ENCODE measurements at regions not wholly inside any gene's neighbourhood (a gene's known extent, or its start where the extent isn't known, plus 50 kb on each side); places are given as distances from the start of the nearest gene placed in this dataset.

DNA sequence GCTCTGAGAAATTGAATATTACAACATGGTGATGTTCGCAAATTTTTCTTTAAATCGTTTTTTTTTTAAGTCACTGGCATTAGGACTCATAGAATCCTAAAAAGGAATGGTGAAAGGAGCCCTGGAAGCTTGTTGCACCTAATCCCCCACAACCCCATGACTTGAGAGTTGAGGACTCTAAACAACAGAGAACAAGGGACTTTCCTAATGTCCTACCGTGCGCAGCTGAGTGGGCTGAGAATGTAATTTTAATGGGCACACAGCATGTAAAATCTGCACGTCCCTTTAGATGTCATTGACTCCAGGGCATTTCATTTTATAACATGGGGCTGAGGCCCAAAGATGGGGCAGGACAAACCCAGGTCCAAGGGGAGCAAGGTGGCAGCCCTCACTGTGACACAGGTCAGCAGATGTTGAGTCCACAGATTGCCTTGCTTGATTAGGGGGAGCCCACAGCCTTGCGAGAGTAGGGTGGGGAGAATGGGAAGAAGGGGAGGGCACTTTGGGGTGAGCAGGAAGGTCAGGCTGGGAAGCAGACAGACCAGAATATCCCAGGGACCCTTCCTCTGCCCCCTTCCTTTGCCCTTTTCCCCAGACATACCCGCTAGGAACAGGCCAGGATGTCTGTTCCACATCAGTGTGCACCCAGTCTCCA lies 208.4 kb upstream of the ZMIZ1 start:
- DNase-seq (ENCODE audit: low read depth) = no peak

DNA sequence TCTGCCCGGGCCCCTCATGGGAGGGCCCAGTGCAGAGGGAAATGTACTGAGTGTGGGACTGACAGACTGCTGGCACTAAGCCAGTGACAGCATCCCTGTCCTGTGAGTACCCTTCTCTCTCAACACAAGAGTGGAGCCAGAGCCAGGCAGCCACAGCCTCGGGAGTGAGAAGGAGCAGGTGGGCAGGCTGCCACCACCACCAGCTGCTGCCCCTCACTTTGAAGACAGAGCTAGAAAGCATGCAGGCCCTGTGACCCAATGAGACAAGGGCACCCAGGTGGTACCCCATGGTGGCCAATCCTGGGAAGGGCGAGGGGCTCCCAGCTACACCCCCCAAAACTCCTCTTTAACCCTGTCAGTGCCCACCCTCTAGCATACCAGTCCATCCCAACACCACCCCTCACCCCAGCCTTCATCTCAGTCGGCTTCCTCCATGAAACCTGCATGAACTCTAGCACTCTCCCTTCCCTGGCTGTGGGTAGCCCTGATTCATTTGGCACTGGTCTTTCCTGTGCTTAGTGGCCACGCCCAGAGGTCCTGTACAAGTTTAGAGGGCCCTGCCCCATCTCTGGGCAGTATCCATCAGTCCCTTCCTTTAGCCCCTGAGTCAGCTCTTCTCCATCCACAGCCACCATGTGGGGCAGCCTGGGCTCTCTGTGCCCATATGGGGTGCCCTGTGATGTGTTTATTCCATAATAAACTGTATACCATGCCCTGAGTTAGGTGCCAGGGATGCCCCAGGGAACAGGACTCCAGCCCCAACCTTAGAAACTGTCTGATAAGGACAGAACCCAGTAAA lies 207.0 kb upstream of the ZMIZ1 start:
- no peak for DNase-seq (ENCODE audit: low read depth)

DNA sequence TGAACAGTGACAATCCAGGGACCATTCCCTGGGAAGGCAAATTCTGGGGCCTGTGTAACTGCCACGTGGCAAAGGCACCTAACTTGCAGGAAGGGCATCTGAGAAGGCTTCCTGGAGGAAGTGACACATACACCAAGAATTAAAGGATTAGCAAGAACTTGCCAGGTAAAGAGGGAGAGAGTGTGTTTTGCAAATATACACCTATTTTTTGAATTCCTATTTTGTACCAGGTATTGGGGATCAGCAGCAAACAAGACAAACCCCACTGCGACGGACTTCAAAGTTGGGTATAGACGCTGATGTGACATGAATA lies 206.5 kb upstream of the ZMIZ1 start:
- no peak for DNase-seq (ENCODE audit: low read depth)

DNA sequence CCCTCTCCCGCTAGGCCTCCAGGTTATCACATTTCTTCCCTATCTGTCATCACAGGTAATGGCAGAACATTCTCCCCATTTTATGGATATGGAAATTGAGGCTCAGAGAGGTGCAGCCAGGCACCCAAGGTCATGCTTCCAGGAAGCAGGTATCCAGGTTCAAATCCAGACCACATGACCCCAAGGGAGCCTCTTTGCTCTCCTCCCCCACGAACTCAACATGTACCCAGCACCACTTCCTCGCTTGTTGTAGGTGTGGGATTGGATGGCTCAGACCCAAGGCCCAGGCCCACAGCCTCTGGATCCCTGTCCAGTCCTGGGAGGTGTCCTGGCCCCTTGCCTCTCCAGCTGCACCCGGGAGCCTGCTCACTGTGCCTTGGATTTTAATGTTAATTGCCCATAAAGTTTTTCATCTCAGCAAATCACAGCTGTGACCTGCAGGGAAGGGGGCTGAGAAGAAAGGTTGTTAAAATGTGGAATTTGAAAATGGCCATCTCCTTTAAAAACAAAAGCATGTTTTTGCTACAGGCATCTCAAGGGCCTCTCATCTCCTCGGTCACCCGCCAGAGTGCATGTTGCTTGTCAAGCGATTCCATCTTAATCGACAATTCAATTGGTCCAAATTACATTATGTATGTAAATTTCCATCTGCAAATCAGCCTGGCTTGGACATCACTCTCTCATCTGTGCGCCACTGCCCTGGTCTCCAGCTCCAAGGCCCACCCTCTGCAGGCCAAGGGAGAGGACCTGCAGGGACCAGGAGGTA lies 205.4 kb upstream of the ZMIZ1 start:
- no peak for DNase-seq (ENCODE audit: low read depth)

DNA sequence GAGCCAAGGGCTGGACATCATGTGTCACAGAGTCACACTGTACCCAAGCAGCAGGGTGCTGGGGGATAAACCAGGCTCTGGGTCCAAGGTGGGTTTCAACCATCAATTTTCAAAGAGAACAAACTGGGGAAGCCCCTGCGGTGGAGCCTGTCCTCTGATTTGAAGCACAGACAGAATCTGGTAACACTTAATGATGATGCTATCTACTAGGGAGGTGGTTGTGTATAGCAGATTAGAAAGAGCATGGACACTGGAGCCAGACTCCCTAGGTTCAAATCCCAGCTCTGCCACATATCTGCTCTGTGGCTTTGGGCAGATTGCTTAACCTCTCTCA lies 204.9 kb upstream of the ZMIZ1 start:
- no peak for DNase-seq (ENCODE audit: low read depth)

DNA sequence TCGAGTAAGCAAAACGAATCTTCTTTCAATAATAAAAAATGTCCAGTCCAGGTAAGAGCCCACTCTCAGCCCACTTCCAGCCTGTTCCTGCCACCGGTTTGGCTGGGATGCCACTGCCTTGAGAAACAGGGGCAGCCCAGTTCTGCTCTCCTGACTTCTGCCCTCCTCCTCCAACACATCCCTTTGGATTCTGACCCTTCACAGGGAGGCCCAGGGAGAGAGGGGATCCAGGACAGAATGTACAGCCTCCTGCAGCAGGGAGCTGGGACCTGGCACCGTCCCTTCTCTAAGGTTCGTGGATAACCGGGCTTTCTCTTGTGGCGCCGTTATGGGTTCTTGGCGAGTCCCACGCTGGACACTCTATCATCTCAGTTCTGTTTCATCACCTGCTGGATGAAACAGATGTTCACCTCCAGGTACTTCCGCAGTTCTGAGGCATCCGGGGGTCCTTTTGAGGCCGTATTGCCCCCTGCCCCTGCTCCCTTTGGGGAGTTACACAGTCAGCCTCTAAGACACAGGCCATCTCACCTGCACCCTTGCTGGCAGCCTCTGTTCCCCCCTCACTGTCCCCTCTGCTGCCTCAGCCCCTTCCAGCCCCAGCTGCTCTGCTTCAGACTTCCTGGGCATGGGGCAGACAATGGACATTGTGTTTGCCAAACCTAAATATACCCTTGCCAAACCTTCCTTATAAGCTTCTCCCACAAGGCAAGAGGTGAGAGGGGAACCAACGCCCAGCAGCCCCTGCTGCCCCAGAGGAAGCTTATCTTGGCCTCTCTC lies 203.8 kb upstream of the ZMIZ1 start:
- no peak for DNase-seq (ENCODE audit: low read depth)

DNA sequence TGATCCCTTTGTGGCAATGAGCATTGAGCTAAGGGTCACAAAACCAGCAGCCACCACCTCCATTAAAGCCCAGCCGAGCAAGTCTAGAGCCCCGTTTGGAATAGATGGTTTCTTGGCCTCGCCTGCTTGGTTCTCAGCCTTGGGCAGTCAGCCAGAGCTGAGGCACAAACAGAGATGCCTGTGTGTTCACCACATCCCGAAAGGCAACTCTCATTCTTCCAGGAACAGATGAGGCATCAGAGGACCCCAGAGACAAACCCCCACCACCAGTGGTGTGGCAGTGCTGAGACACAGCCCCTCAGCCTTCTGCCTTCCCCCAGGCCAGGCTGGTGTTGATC lies 203.3 kb upstream of the ZMIZ1 start:
- no peak for DNase-seq (ENCODE audit: low read depth)

DNA sequence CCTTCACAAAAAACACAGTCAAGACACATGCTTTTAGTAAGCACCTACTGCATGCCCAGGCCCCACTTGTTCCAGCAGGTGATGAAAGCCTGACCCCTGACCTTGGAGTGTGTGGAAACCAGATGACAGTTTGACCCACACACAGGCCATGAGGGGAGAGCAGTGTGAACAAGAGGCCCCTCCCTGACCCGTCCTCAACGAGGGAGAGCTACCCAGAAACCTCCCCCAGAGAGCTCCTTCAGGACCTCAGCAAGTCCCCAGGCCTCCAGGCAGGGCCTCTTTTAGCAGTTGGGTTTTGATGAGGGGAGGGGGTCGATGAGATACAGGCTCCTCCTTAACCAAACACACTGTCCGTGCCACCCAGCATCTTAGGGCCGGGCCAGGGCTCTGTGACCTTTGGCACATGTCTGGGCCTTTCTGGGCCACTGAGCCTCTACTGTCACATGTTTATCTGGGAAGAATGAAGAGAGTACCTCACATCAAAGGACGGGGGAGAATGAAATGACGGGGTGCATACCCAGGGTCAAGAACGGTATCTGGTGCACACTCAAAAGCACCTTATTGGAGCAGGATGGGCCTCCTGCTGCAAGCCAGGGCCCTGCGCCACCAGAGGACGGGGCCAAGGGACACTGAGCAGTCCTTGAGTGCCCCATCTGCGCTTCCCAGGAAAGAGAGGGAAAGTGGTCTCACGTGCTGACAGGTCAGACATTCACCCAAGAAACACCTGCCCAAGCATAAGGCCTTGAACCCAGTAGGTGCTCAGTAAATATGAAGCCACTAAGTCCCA lies 202.6 kb upstream of the ZMIZ1 start:
- DNase-seq (ENCODE audit: low read depth) = no peak

DNA sequence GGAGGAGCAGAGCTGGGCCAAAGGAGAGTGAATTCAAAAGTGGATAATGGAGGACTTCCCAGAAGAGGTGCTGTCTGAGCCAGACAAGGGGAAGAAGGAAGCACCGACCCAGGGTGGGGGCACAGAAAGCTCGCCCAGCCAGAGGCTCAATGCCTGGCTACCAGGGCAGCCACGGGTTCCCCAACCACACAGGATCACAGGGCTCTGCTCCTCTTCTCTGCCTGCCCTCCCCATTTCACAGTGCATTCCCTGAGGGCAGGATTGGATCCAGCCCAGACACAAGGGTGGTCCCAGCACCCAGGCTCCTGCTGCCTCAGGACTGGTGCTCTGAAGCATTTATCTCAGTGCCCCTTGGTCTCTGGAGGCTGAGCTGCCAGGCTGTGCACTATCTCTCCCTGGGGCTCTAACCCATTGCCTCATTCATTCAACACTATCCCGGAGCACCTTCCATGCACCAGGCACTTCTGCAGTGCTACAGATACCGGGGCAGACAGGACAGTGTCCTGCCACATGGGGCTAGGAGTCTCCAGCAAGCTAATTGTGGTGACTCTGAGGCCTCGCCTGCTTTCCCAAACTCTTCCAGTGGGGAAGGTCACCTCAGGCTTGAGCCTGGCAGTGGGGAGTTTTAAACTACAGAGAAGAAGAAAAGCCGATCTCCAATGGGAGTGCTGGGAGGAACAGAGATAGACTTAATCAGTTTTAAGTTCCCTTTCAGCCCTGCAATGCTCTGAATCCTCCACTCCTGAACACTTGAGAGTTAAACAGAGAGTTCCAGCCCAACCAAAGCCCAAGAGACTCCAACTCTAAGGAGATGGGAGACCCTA lies 201.8 kb upstream of the ZMIZ1 start:
- DNase-seq (ENCODE audit: low read depth) = no peak

DNA sequence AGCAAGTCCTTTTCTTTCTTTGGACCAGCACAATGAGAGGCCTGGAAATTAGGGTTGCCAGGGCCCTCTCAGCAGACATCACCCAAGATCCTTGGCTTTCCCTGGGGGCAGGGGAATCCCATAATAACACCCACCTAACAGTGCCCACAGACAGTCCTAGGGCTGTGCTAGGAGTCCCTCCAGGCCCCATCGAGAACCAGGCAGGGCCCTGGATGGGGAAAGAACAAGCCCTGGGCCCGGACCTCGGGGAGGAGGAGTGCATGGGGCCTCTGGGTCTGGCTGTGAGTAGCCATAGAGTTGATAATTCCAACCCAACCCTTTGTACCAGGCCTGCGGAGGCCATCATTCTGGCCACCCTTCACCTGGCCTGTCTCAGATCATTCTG lies 201.2 kb upstream of the ZMIZ1 start:
- no peak for DNase-seq (ENCODE audit: low read depth)

DNA sequence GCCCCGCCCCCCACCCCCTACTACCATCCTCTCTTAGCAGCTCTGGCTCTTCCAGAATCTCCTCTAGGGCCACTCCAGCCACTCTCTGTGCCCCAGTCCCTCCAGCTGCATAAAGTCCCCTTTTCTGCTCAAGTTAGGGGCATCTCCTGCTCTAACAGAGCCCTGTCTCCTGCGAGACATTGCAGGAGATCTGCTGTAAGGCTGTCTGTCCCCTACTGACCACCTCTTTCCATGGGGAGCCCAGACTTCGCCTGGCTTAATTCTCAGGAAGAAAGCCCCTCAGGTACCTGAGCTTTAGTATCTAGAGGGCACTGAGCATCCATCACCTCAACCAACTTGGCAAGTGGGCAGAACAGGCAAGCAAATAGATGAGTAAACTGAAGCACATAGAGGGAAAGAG lies 200.7 kb upstream of the ZMIZ1 start:
- no peak for DNase-seq (ENCODE audit: low read depth)

DNA sequence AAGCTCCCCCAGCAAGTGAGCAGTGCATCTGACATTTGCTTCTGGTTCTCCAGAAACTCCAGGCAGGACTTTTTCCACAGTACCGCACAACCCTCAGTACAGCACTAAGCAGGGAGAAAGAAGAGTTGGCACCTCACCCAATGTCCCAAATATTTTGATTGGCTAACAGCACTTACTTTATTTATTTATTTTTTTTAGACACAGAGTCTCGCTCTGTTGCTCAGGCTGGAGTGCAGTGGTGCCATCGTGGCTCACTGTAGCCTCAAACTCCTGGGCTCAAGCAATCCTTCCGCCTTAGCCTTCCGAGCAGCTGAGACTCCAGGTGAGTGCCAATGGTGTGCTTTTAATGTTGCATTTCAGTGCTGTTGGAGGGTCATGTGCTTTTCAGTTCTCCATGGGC lies 200.3 kb upstream of the ZMIZ1 start:
- no peak for DNase-seq (ENCODE audit: low read depth)

DNA sequence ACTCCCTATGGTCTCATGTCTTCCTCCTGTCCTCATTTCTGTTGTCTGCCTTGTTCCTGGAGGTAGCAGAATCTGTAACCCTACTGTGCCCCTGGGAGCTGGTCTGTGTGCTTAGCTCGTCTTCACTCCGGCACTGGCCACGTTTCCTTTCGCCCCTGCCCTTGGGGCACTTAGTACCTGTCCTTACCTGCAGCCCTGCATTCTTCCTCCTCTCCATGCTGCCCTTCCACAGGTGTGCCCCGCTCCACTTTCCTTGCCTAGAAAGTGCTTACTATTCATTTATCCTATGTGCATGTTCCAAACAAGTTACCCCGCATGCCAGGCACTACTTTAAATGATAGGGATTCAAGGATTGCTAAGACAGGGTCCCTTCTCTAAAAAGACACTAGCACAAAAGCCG lies 199.9 kb upstream of the ZMIZ1 start:
- no peak for DNase-seq (ENCODE audit: low read depth)

DNA sequence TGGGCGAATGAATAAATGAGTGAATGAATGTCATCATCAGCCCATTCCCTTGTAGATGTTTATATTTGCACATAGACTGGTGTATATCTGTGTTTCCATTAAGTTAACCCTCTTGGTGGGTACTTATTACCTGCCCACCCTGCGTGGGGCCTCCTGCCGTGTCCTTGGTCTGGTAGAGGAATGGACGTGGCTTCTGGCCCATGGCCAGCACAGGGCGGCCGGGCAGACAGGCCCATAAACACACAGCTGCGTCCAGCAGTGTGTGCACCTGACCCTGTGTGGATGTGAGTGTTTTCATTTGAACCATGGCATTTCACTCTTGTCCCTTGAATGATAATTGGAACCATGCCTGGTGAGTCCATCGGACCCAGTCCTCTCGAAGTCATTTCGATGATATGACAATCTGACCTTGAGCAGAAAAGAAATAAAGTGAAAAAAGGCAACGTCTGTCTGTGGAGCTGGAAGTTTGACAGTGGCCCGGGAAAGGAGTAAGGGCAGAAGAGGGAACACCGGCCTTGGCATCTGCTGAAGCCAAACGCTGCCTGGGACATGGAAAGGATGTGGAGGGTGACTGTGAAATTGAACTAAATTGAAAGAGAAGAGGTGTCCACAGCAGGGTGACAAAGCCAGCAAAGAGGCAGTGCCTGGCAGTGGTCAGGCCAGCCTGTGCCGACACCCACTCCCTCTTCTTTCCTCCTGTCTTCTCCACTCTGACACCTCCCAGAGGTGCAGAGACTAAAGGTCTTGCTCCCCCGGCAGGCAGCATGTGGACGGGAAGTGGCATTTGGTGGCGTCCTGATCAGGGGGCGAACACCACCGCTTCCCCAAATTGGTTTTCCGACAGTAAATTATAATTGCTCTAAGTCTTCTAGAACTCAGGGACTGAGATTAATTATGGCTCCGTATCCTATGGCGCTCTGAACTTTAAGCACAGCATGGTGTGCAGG lies 199.0 kb upstream of the ZMIZ1 start:
- no peak for DNase-seq (ENCODE audit: low read depth)

DNA sequence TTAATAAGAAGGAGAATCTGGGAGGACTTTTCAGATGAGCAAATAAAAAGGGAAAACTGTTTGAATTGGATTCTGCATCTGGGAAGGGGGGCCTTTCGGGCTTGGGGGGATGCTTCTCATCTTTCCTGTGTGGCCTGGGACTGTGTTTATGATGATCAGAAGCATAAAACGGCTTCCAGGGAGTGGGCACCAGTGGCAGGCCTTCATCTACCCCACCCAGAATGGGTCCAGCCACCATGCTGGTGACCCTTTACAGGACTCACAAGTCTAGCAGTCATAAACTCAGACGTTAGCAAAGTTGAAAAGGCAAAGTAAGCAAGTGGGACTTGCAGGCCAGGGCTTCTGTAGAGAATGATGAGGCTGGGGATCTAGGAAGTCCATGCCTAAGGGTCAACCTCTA lies 198.3 kb upstream of the ZMIZ1 start:
- no peak for DNase-seq (ENCODE audit: low read depth)

DNA sequence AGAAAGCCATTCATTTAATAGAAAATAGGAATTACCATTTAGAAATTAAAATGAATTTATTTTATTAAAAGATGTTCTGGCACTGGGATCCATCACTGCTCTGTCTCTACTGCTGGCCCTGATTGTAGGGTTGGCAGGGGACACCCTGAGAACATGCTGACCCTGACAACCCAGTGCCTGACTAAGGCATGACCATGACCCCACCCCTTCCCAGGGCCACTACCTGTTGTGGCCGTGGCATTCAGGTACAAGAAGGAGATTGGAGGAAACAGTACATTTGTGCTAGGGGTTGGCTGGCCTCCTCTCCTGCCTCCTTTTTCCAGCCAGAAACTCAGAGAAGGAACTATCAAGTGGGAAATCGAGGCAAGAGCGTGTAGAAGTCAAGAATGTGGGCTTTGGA lies 197.0 kb upstream of the ZMIZ1 start:
- no peak for DNase-seq (ENCODE audit: low read depth)

DNA sequence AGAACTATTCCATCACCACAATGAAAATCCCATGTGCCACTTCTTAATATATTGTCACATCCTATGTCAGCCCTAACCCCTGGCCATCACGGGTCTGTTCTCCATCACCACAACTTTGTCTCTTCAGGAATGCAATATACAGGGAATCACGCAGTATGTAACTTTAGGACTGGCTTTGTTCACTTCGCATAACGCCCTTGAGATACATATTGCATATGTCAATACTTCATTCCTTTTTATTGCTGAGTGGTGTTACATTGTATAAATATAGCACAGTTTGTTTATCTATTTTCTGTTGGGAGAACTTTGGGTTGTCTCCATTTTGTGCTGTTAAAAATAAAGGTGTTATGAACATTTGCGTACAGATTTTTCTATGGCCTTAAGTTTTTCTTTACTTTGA lies 195.4 kb upstream of the ZMIZ1 start:
- no peak for DNase-seq (ENCODE audit: low read depth)

DNA sequence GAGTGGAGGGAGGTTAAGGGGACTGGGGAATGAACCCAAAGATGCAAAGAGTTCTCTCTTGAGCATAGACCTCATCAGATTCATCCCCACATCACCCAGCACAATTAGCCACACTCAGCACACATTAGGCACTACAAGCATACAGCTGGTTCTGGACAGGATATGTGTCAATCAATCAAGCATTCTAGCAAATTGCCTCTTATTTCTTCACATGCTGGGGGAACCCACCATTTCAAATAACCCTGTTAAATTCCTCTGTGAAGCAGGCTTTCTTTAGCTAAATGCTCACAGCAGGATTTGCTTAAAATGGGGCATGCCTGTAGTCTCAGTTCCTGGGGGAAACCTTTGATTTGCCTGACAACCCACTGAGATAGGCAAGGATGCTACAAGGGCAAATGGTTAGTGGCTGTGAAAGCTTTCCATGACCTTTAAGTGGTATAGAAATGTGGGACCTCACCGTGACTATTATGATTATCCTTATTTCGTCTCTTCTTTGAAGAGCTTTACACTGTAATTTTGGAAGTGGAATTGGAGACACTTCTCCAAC lies 193.4 kb upstream of the ZMIZ1 start:
- no peak for DNase-seq (ENCODE audit: low read depth)

DNA sequence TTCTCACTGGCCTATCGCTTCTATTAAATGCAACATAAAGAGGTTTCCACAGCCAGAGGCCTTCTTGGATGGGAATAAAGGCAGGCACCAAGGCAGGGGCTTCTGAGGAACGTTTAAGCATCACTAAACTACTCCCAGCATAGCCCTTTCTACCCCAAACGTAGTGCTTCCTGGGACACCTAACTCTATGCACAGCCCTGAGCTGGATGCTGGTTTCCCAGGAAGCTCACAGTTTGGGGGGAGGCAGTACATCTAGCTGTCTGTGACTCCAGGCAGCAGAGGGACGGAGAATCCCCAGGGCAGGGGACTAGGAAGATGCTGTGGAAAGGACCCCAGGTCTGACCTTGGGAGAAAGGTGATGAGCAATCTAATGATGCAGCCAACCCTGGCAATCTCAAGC lies 192.8 kb upstream of the ZMIZ1 start:
- DNase-seq (ENCODE audit: low read depth) = no peak

DNA sequence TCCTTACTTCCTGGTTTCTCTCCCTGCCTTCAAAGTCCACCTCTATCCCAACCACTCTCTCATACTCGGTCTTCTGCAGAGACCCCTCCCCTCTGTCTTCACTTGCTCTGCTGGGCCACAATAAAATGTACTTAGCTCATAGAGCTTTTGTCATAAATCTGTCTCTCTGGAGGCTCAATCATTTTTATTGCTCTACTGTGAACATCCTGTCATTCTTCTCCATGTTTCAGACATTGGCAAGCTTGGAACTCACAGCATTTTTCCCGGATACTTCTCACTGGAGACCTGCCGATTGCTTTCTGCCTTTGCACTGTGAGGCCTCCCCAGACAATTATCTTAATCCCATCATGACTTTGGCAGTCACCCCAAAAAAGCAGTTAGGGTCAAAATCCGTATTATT lies 192.3 kb upstream of the ZMIZ1 start:
- no peak for DNase-seq (ENCODE audit: low read depth)

Measured in fibroblast of gingiva (primary cell).